Lower leg skin (tissue), 3 donors: ENCODE measurements at regions not wholly inside any gene's neighbourhood (a gene's known extent, or its start where the extent isn't known, plus 50 kb on each side); places are given as distances from the start of the nearest gene placed in this dataset.

Experiments used
- CTCF ChIP-seq, 3 donors: fragments of 450-650 bp; IDR thresholded peaks; one replicate each; pipeline ENCODE4 v1.5.1; 2016; ENCODE audit warnings: antibody characterized with exemption in 3 of 3, mild to moderate bottlenecking in 3 of 3, moderate library complexity in 2 of 3
- POLR2A ChIP-seq, 2 donors: fragments of 450-650 bp; IDR thresholded peaks; one replicate each; pipeline ENCODE4 v1.6.1; 2016 to 2017; ENCODE audit warnings: antibody characterized with exemption in 2 of 2, mild to moderate bottlenecking in 1 of 2, moderate library complexity in 1 of 2

DNA sequence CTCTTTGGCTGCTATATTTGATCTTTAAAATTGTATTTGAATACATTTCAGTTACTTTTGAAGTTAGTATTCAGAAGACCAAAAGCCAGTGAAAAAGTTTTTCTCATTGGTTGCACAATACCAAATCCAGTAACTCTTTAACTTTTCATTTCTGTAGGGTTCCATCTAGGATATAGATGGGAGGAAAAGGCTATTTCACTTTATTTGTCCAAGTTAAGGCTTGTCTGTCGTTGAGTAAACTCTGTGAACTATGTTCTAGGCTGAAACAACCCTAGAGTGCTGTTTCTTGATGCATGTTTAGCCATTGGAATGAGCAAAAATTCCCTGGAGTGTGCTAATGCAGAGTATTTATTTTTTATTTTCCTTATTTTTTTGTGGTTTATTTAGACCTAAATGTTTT is 834.7 kb upstream of the KCND2 start:
- no peak for TF ChIP-seq CTCF (IDR thresholded peaks at IDR 0.05)
- TF ChIP-seq POLR2A (IDR thresholded peaks at IDR 0.05) = no peak
